GM20000 (cell line): ENCODE measurements at regions not wholly inside any gene's neighbourhood (a gene's known extent, or its start where the extent isn't known, plus 50 kb on each side); places are given as distances from the start of the nearest gene placed in this dataset.

Source experiments
- DNase-seq: peaks from one replicate; pipeline ENCODE4 v3.0.0; 2012; ENCODE audit warnings: low spot score
- TF ChIP-seq, protein P1 (sequence below): IDR thresholded peaks from 2 replicates; pipeline ENCODE4 v1.5.1; 2012; ENCODE audit warnings: mild to moderate bottlenecking, control low read depth; ENCODE audit errors: extremely low read depth, missing control alignments

DNA sequence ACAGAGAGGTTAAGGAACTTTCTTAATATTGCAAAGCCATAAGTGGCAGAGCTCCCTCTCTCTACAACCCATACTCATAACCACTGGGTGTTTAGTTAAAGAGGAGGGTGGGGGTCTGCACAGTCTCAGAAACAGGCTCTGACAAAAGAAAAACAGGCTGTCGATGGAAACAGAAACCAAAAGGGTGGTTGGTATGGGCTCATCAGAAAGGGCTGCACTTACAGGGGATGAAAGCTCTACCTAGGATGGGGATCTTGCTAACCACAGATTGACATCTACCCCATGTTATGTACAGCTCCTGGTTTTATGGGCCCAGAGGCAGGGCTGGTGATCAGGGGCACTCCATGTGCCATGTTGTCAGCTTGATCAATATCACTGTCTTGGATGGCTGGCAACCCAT is 111.4 kb downstream of the CYLD start:
- DNase-seq, result no peak
- TF ChIP-seq, protein P1, sequence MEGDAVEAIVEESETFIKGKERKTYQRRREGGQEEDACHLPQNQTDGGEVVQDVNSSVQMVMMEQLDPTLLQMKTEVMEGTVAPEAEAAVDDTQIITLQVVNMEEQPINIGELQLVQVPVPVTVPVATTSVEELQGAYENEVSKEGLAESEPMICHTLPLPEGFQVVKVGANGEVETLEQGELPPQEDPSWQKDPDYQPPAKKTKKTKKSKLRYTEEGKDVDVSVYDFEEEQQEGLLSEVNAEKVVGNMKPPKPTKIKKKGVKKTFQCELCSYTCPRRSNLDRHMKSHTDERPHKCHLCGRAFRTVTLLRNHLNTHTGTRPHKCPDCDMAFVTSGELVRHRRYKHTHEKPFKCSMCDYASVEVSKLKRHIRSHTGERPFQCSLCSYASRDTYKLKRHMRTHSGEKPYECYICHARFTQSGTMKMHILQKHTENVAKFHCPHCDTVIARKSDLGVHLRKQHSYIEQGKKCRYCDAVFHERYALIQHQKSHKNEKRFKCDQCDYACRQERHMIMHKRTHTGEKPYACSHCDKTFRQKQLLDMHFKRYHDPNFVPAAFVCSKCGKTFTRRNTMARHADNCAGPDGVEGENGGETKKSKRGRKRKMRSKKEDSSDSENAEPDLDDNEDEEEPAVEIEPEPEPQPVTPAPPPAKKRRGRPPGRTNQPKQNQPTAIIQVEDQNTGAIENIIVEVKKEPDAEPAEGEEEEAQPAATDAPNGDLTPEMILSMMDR, result no peak
